Lung (tissue), 11 donors: ENCODE measurements at regions not wholly inside any gene's neighbourhood (a gene's known extent, or its start where the extent isn't known, plus 50 kb on each side); places are given as distances from the start of the nearest gene placed in this dataset.

Experiments
- ATAC-seq: fragments of 200-7000 bp; cut with Tn5 transposase; one replicate; pipeline ENCODE4 v1.9.1; 2020; ENCODE audit warnings: moderate number of reproducible peaks; ENCODE audit not compliant: insufficient read depth, low FRiP score
- DNase-seq, 3 donors: peaks; one replicate each; pipeline ENCODE4 v3.0.0-alpha.2; 2013 to 2017
- H3K27ac ChIP-seq, 2 donors: one replicate each; pipeline ENCODE4 v1.5.1; 2013; ENCODE audit warnings: mild to moderate bottlenecking in 2 of 2, moderate library complexity in 2 of 2, control low read depth in 1 of 2, inconsistent platforms in 1 of 2, low read depth in 1 of 2, low read length in 1 of 2
- H3K27me3 ChIP-seq, 3 donors: one replicate each; pipeline ENCODE4 v1.5.1; 2013; ENCODE audit warnings: low read length in 2 of 3; ENCODE audit not compliant: control insufficient read depth in 3 of 3, insufficient read depth in 3 of 3
- H3K36me3 ChIP-seq, 4 donors: one replicate each; pipeline ENCODE4 v1.5.1; 2013; ENCODE audit warnings: low read length in 4 of 4, mild to moderate bottlenecking in 1 of 4, moderate library complexity in 1 of 4; ENCODE audit not compliant: control insufficient read depth in 4 of 4, insufficient read depth in 4 of 4
- H3K4me1 ChIP-seq, 5 donors: one replicate each; pipeline ENCODE4 v1.5.1; 2013; ENCODE audit warnings: low read length in 5 of 5, mild to moderate bottlenecking in 2 of 5, moderate library complexity in 1 of 5; ENCODE audit not compliant: control insufficient read depth in 5 of 5, insufficient read depth in 5 of 5
- H3K4me3 ChIP-seq: one replicate; pipeline ENCODE4 v1.5.1; 2013; ENCODE audit warnings: mild to moderate bottlenecking, control low read depth, moderate library complexity
- H3K9ac ChIP-seq, 2 donors: one replicate each; pipeline ENCODE4 v1.5.1; 2013; ENCODE audit warnings: low read length in 2 of 2, control low read depth in 1 of 2; ENCODE audit not compliant: insufficient read depth in 1 of 2
- H3K9me3 ChIP-seq, 4 donors: one replicate each; pipeline ENCODE4 v1.5.1; 2013; ENCODE audit warnings: low read length in 3 of 4, mild to moderate bottlenecking in 1 of 4, moderate library complexity in 1 of 4; ENCODE audit not compliant: control insufficient read depth in 4 of 4, insufficient read depth in 3 of 4
- WGBS, 2 donors: extraction: QIAGEN DNeasy Blood & Tissue Kit; methylation state at CpG; one replicate each; pipeline ENCODE4 v1.1.7; 2013; 5-methylcytosine and 5-hydroxymethylcytosine counted together
- TF ChIP-seq, protein P1 (sequence below): IDR thresholded peaks from 2 replicates; pipeline ENCODE4 v1.5.1; 2012; ENCODE audit warnings: mild to moderate bottlenecking; ENCODE audit errors: control extremely low read depth, extremely low read depth
- donor health status: control.
- donor health status: control.
- donor health status: Bipolar disorder and iron deficiency.
- donor health status: healthy.
- donor health status: DM: yes; HTN: yes; CAD: no.

GRCh38 chr14:89533136-89533535 lies 116.1 kb upstream of the FOXN3 start:
- no peak for DNase-seq
- peaks cover 0 to 12% (median 4%) of the 10 kb centered on the region in 5 donors for H3K4me1 ChIP-seq
- no peak overlapping the region for H3K4me3 ChIP-seq
- no peak for ATAC-seq
- H3K27me3 ChIP-seq = no peaks in the 10 kb centered on the region
- no peak overlapping the region for H3K9ac ChIP-seq
- no peak overlapping the region for H3K27ac ChIP-seq
- H3K9me3 ChIP-seq = no peaks in the 10 kb centered on the region
- H3K36me3 ChIP-seq = peaks cover 0 to 4% (median 0%) of the 10 kb centered on the region in 4 donors
- WGBS, 2 donors = 98% methylated on average over 12 of the region's 12 CpGs
- TF ChIP-seq, protein P1, sequence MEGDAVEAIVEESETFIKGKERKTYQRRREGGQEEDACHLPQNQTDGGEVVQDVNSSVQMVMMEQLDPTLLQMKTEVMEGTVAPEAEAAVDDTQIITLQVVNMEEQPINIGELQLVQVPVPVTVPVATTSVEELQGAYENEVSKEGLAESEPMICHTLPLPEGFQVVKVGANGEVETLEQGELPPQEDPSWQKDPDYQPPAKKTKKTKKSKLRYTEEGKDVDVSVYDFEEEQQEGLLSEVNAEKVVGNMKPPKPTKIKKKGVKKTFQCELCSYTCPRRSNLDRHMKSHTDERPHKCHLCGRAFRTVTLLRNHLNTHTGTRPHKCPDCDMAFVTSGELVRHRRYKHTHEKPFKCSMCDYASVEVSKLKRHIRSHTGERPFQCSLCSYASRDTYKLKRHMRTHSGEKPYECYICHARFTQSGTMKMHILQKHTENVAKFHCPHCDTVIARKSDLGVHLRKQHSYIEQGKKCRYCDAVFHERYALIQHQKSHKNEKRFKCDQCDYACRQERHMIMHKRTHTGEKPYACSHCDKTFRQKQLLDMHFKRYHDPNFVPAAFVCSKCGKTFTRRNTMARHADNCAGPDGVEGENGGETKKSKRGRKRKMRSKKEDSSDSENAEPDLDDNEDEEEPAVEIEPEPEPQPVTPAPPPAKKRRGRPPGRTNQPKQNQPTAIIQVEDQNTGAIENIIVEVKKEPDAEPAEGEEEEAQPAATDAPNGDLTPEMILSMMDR = no peak

- H3K4me3 ChIP-seq = no peak overlapping the region
- H3K4me1 ChIP-seq = peaks cover 0 to 12% (median 4%) of the 10 kb centered on the region in 5 donors
- no peak overlapping the region for H3K27ac ChIP-seq
- H3K9ac ChIP-seq = no peak overlapping the region
- peaks cover 0 to under 1% (median 0%) of the 10 kb centered on the region in 4 donors for H3K9me3 ChIP-seq
- TF ChIP-seq, protein P1 = no peak
- DNase-seq = no peak
- no peaks in the 10 kb centered on the region for H3K27me3 ChIP-seq
- 87 to 91% methylated on average over 9 of the region's 9 CpGs for WGBS, 2 donors
- H3K36me3 ChIP-seq = peaks cover 0 to 4% (median 0%) of the 10 kb centered on the region in 4 donors
- no peak for ATAC-seq
Measured at GRCh38 chr14:89531661-89532335, 114.8 kb upstream of the FOXN3 start.

DNA sequence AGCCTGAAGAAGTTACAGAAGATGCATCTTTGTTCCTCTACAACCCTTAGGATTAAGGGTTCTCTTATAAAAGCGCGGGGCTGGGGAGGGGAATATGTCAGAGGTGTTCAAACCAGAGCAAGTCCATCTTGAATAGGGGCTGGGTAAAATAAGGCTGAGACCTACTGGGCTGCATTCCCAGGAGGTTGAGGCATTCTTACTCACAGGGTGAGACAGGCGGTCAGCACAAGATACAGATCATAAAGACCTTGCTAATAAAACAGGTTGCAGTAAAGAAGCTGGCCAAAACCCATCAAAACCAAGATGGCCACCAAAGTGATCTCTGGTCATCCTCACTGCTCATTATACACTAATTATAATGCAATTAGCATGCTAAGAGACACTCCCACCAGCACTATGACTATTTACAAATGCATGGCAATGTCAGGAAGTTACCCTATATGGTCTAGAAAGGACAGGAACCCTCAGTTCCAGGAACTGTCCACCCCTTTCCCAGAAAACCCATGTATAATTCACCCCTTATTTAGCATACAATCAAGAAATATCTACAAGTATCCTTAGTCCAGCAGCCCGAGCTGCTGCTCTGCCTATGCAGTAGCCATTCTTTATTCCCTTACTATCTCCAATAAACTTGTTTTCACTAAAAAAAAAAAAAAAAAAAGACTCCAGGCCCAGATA lies 108.1 kb upstream of the FOXN3 start:
- TF ChIP-seq, protein P1 = no peak

More for the DNA sequence above, 108.1 kb upstream of the FOXN3 start:
- ATAC-seq = no peak
- H3K9me3 ChIP-seq = peaks cover 2 to 5% (median 3%) of the 10 kb centered on the region in 4 donors
- H3K36me3 ChIP-seq = peaks cover 0 to 4% (median 0%) of the 10 kb centered on the region in 4 donors
- DNase-seq = no peak
- no peak overlapping the region for H3K4me3 ChIP-seq
- no peak overlapping the region for H3K27ac ChIP-seq
- H3K9ac ChIP-seq = no peak overlapping the region
- 93 to 96% methylated on average over 4 of the region's 4 CpGs for WGBS, 2 donors
- no peaks in the 10 kb centered on the region for H3K4me1 ChIP-seq
- no peaks in the 10 kb centered on the region for H3K27me3 ChIP-seq
